ENCODE measurements at regions not wholly inside any gene's neighbourhood (a gene's known extent, or its start where the extent isn't known, plus 50 kb on each side); places are given as distances from the start of the nearest gene placed in this dataset.

GRCh38 chr2:16900405-16901025 lies 234.9 kb upstream of the CYRIA start:
- Histone ChIP-seq H3K9me3 (no peaks in the 10 kb centered on the region), H3K27ac (no peak overlapping the region), H3K4me1 (no peaks in the 10 kb centered on the region), H3K27me3 (no peaks in the 10 kb centered on the region), H3K4me3 (no peak overlapping the region), H3K36me3 (ENCODE audit: low read depth, missing control alignments) (no peaks in the 10 kb centered on the region)
- 65 to 73% methylated on average over 6 of the region's 6 CpGs for WGBS, 2 donors
- TF ChIP-seq POLR2A (IDR thresholded peaks at IDR 0.05) (no peak), CTCF (IDR thresholded peaks at IDR 0.05) (peak in 1 of 3 experiments; percentile 24)
- intact Hi-C loops (cut with DNase I; ENCODE audit: low total_unique reads): no loop called here
- peak; percentile 22 for DNase-seq

- TF ChIP-seq POLR2A (IDR thresholded peaks at IDR 0.05) (no peak), CTCF (IDR thresholded peaks at IDR 0.05) (no peak)
- Histone ChIP-seq H3K27me3 (no peaks in the 10 kb centered on the region), H3K27ac (no peak overlapping the region), H3K4me3 (no peak overlapping the region), H3K36me3 (ENCODE audit: low read depth, missing control alignments) (no peaks in the 10 kb centered on the region), H3K9me3 (no peaks in the 10 kb centered on the region), H3K4me1 (no peaks in the 10 kb centered on the region)
- WGBS, 2 donors: 81 to 87% methylated on average over 2 of the region's 2 CpGs
- intact Hi-C loops (cut with DNase I; ENCODE audit: low total_unique reads): no loop called here
- DNase-seq: no peak
Measured at GRCh38 chr2:16899958-16900357, 234.3 kb upstream of the CYRIA start.

- 85 to 88% methylated on average over 4 of the region's 4 CpGs for WGBS, 2 donors
- DNase-seq: no peak
- no peaks in the 10 kb centered on the region for H3K27me3 ChIP-seq
- intact Hi-C loops (cut with DNase I; ENCODE audit: low total_unique reads): no loop called here
- H3K4me3 ChIP-seq: no peak overlapping the region
- no peaks in the 10 kb centered on the region for H3K4me1 ChIP-seq
- H3K9me3 ChIP-seq: no peaks in the 10 kb centered on the region
- no peak for TF ChIP-seq POLR2A (IDR thresholded peaks at IDR 0.05)
- no peak for TF ChIP-seq CTCF (IDR thresholded peaks at IDR 0.05)
- H3K36me3 ChIP-seq (ENCODE audit: low read depth, missing control alignments): no peaks in the 10 kb centered on the region
- H3K27ac ChIP-seq: no peak overlapping the region
Measured at GRCh38 chr2:16890081-16890480, 224.4 kb upstream of the CYRIA start.

- Histone ChIP-seq H3K9me3 (no peaks in the 10 kb centered on the region), H3K4me3 (no peak overlapping the region), H3K4me1 (no peaks in the 10 kb centered on the region), H3K36me3 (ENCODE audit: low read depth, missing control alignments) (no peaks in the 10 kb centered on the region), H3K27me3 (no peaks in the 10 kb centered on the region), H3K27ac (no peak overlapping the region)
- WGBS, 2 donors: 71% methylated on average over 1 of the region's 1 CpG
- intact Hi-C loops (cut with DNase I; ENCODE audit: low total_unique reads): no loop called here
- TF ChIP-seq POLR2A (IDR thresholded peaks at IDR 0.05): no peak
- TF ChIP-seq CTCF (IDR thresholded peaks at IDR 0.05): no peak
- no peak for DNase-seq
Measured at GRCh38 chr2:16885027-16885426, 219.4 kb upstream of the CYRIA start.

- 30 to 32% methylated on average over 3 of the region's 3 CpGs for WGBS, 2 donors
- DNase-seq: no peak
- intact Hi-C loops (cut with DNase I; ENCODE audit: low total_unique reads): no loop called here
Measured at GRCh38 chr2:16882706-16883105, 217.1 kb upstream of the CYRIA start.

More at GRCh38 chr2:16882706-16883105, 217.1 kb upstream of the CYRIA start:
- no peak overlapping the region for H3K27ac ChIP-seq
- H3K27me3 ChIP-seq: no peaks in the 10 kb centered on the region
- H3K4me3 ChIP-seq: no peak overlapping the region
- no peaks in the 10 kb centered on the region for H3K9me3 ChIP-seq
- H3K36me3 ChIP-seq (ENCODE audit: low read depth, missing control alignments): no peaks in the 10 kb centered on the region
- TF ChIP-seq POLR2A (IDR thresholded peaks at IDR 0.05): no peak
- no peaks in the 10 kb centered on the region for H3K4me1 ChIP-seq

All from testis (tissue), 2 donors.